ENCODE measurements at regions not wholly inside any gene's neighbourhood (a gene's known extent, or its start where the extent isn't known, plus 50 kb on each side); places are given as distances from the start of the nearest gene placed in this dataset.

GRCh38 chr14:104346608-104347007, 208.2 kb downstream of the KIF26A start:
- TF ChIP-seq CTCF (IDR thresholded peaks at IDR 0.05) = no peak
- no peak for TF ChIP-seq POLR2A (IDR thresholded peaks at IDR 0.05)

Measured in adrenal gland (tissue), 5 donors.